H1 (cell line): ENCODE measurements at regions not wholly inside any gene's neighbourhood (a gene's known extent, or its start where the extent isn't known, plus 50 kb on each side); places are given as distances from the start of the nearest gene placed in this dataset.

Source experiments
- CTCF ChIA-PET: fragments of 300-600 bp; sonication (Branson Sonifier 250); formaldehyde crosslinking; loops from one replicate; lab custom pipeline; 2021; ENCODE audit not compliant: partially characterized antibody; lab: Charles Lee
- POLR2A ChIA-PET: fragments of 300-600 bp; sonication (Branson Sonifier 250); formaldehyde crosslinking; loops from one replicate; lab custom pipeline; 2021; ENCODE audit warnings: inconsistent platforms; ENCODE audit not compliant: partially characterized antibody; lab: Charles Lee
- DNase-seq, 2 experiments: peaks; one replicate each; pipeline versions ENCODE4 v3.0.0 to v3.0.0-alpha.2; 2010 to 2022; ENCODE audit warnings: low spot score in 2 of 2, low read depth in 1 of 2, mixed read lengths in 1 of 2
- FAIRE-seq: peaks from 2 replicates; lab custom pipeline; 2011; peaks lifted over from hg19 to GRCh38; lab: Jason Lieb, UNC
- H2AFZ ChIP-seq: 2 replicates; pipeline ENCODE4 v1.8.1; 2012; ENCODE audit warnings: low read length, inconsistent platforms
- H2AK5ac ChIP-seq: 2 replicates; pipeline ENCODE4 v1.6.1; 2013; ENCODE audit warnings: low read depth, low read length
- H2BK120ac ChIP-seq: replicated peaks from 2 replicates; pipeline ENCODE3; 2013; ENCODE audit warnings: low read depth, low read length, inconsistent platforms
- H2BK12ac ChIP-seq: 2 replicates; pipeline ENCODE4 v1.6.1; 2013; ENCODE audit warnings: low read depth, low read length
- H2BK15ac ChIP-seq: 2 replicates; pipeline ENCODE4 v1.6.1; 2013; ENCODE audit warnings: low read length
- H2BK20ac ChIP-seq: 2 replicates; pipeline ENCODE4 v1.6.1; 2013; ENCODE audit warnings: low read length
- H2BK5ac ChIP-seq: 2 replicates; pipeline ENCODE4 v1.6.1; 2013; ENCODE audit warnings: low read depth, low read length
- H3K14ac ChIP-seq: 2 replicates; pipeline ENCODE4 v1.6.1; 2013; ENCODE audit warnings: inconsistent platforms; ENCODE audit not compliant: insufficient read length
- H3K18ac ChIP-seq: 2 replicates; pipeline ENCODE4 v1.6.1; 2013; ENCODE audit warnings: low read length; ENCODE audit errors: extremely low read depth
- H3K23ac ChIP-seq: 2 replicates; pipeline ENCODE4 v1.6.1; 2013; ENCODE audit warnings: inconsistent platforms; ENCODE audit not compliant: insufficient read length
- H3K23me2 ChIP-seq: 2 replicates; pipeline ENCODE4 v1.6.1; 2013; ENCODE audit warnings: low read depth, low read length
- H3K27ac ChIP-seq: 2 replicates; pipeline ENCODE4 v1.6.1; 2011; ENCODE audit warnings: low read depth, low read length, inconsistent platforms
- H3K27me3 ChIP-seq, 4 experiments: replicated peaks in 1 of 4; 1 replicate in 1 of 4; 2 replicates in 3 of 4; pipeline versions ENCODE4 v1.6.1 to v1.8.1; 2011 to 2013; ENCODE audit warnings: low read length in 3 of 4, mild to moderate bottlenecking in 3 of 4, inconsistent platforms in 2 of 4, mixed read lengths in 2 of 4, moderate library complexity in 1 of 4; ENCODE audit not compliant: control insufficient read depth in 3 of 4, insufficient read depth in 3 of 4; ENCODE audit errors: extremely low read depth in 1 of 4
- H3K36me3 ChIP-seq, 4 experiments: 2 replicates each; pipeline versions ENCODE4 v1.6.1 to v1.8.1; 2011 to 2013; ENCODE audit warnings: mild to moderate bottlenecking in 4 of 4, low read length in 3 of 4, moderate library complexity in 2 of 4, control low read depth in 1 of 4, inconsistent platforms in 1 of 4; ENCODE audit not compliant: insufficient read depth in 4 of 4, control insufficient read depth in 2 of 4
- H3K4ac ChIP-seq: replicated peaks from 2 replicates; pipeline ENCODE3; 2013; ENCODE audit warnings: low read length, low read depth, mixed read lengths, inconsistent platforms; ENCODE audit not compliant: insufficient read length
- H3K4me1 ChIP-seq, 4 experiments: replicated peaks in 1 of 4; 1 replicate in 1 of 4; 2 replicates in 3 of 4; pipeline versions ENCODE4 v1.6.1 to v1.8.1; 2011 to 2013; ENCODE audit warnings: low read length in 3 of 4, inconsistent platforms in 2 of 4, mixed read lengths in 1 of 4; ENCODE audit not compliant: insufficient read depth in 4 of 4, control insufficient read depth in 3 of 4
- H3K4me2 ChIP-seq, 2 experiments: 2 replicates each; pipeline versions ENCODE4 v1.6.1 to v1.8.1; 2011 to 2013; ENCODE audit warnings: low read depth in 2 of 2, low read length in 2 of 2, control low read depth in 1 of 2, inconsistent platforms in 1 of 2, mild to moderate bottlenecking in 1 of 2; ENCODE audit not compliant: insufficient read depth in 1 of 2
- H3K4me3 ChIP-seq, 4 experiments: fragments of 200-600, 300-600 bp in 1 of 4; sonication (generic), shearing (Covaris generic), sonication (Bioruptor Twin) in 1 of 4; 2 replicates each; pipeline versions ENCODE4 v1.5.1 to v1.8.1; 2011 to 2016; ENCODE audit warnings: low read length in 4 of 4, low read depth in 3 of 4, control low read depth in 2 of 4, inconsistent platforms in 2 of 4, mild to moderate bottlenecking in 2 of 4, mixed read lengths in 1 of 4, moderate library complexity in 1 of 4; ENCODE audit not compliant: insufficient read depth in 2 of 4; ENCODE audit errors: extremely low read depth in 1 of 4
- H3K56ac ChIP-seq: replicated peaks from 2 replicates; pipeline ENCODE3; 2013; ENCODE audit warnings: low read depth, mild to moderate bottlenecking, mixed read lengths, low read length, inconsistent platforms; ENCODE audit not compliant: insufficient read length
- H3K79me1 ChIP-seq: 2 replicates; pipeline ENCODE4 v1.6.1; 2013; ENCODE audit warnings: low read depth, low read length, control low read depth
- H3K79me2 ChIP-seq, 2 experiments: 2 replicates each; pipeline versions ENCODE4 v1.6.1 to v1.8.1; 2012 to 2013; ENCODE audit warnings: low read length in 2 of 2, mild to moderate bottlenecking in 2 of 2, inconsistent platforms in 1 of 2; ENCODE audit not compliant: insufficient read depth in 2 of 2, control insufficient read depth in 1 of 2
- H3K9ac ChIP-seq, 4 experiments: replicated peaks in 1 of 4; 1 replicate in 1 of 4; 2 replicates in 3 of 4; pipeline versions ENCODE4 v1.6.1 to v1.8.1; 2011 to 2013; ENCODE audit warnings: low read depth in 3 of 4, low read length in 3 of 4, control low read depth in 2 of 4, mild to moderate bottlenecking in 2 of 4, moderate library complexity in 2 of 4, inconsistent platforms in 1 of 4; ENCODE audit errors: extremely low read depth in 1 of 4
- H3K9me3 ChIP-seq, 2 experiments: 2 replicates each; pipeline versions ENCODE4 v1.6.1 to v1.8.1; 2012 to 2013; ENCODE audit warnings: mild to moderate bottlenecking in 2 of 2, moderate library complexity in 2 of 2, control low read depth in 1 of 2, inconsistent platforms in 1 of 2, low read depth in 1 of 2, low read length in 1 of 2, mixed read lengths in 1 of 2; ENCODE audit not compliant: insufficient read depth in 2 of 2
- H4K20me1 ChIP-seq, 2 experiments: replicated peaks in 1 of 2; 2 replicates each; pipeline versions ENCODE3 to v1.8.1; 2011 to 2013; ENCODE audit warnings: inconsistent platforms in 2 of 2, low read length in 2 of 2, mild to moderate bottlenecking in 1 of 2; ENCODE audit not compliant: insufficient read depth in 2 of 2, control insufficient read depth in 1 of 2
- H4K5ac ChIP-seq: 2 replicates; pipeline ENCODE4 v1.6.1; 2013; ENCODE audit warnings: low read length, low read depth, mixed read lengths, inconsistent platforms; ENCODE audit not compliant: insufficient read length
- H4K8ac ChIP-seq: 2 replicates; pipeline ENCODE4 v1.8.0; 2013; ENCODE audit warnings: mild to moderate bottlenecking, moderate library complexity, low read length, inconsistent platforms; ENCODE audit not compliant: insufficient read depth; ENCODE audit errors: extremely low read depth
- H4K91ac ChIP-seq: replicated peaks from 2 replicates; pipeline ENCODE3; 2013; ENCODE audit warnings: low read length, mixed read lengths, inconsistent platforms; ENCODE audit not compliant: insufficient read length
- JUND ChIP-seq: IDR thresholded peaks from 2 replicates; pipeline ENCODE4 v1.6.1; 2011; ENCODE audit warnings: mild to moderate bottlenecking, improper control_type of control experiment, low read length
- SRF ChIP-seq: IDR thresholded peaks from 2 replicates; pipeline ENCODE4 v1.6.1; 2011; ENCODE audit warnings: mild to moderate bottlenecking, low read depth, low read length, moderate library complexity
- WGBS, 2 experiments: shearing (Covaris generic) in 1 of 2; methylation state at CpG; one replicate each; pipeline versions ENCODE4 v1.1.6 to v1.1.7; 2013 to 2015; ENCODE audit warnings: low lambda C conversion rate in 2 of 2, mixed read lengths in 2 of 2, inconsistent platforms in 1 of 2, low coverage in 1 of 2, missing lambda C conversion rate in 1 of 2; ENCODE audit not compliant: insufficient replicate concordance in 2 of 2, insufficient coverage in 1 of 2, insufficient read length in 1 of 2; ENCODE audit errors: extremely low coverage in 1 of 2, missing lambda C conversion rate in 1 of 2; 5-methylcytosine and 5-hydroxymethylcytosine counted together

DNA sequence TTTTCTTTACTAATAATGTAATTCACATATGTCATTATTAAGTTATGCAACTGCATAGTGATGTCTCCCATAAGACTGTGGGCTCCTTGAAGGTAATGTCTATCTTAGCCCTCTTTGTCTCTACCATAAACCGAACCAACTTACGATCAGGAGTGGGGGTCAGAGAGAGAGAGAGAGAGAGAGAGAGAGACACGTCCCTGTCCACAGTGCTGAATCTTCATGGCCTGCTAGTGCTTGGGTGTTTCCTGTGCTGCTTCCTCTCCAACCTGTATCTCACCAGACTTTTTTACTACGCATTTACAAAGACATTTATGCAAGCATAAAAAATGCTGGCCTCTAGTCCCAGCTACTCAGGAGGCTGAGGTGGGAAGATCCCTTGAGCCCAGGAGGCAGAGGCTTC lies 52.2 kb upstream of the HAPSTR1 start:
- Histone ChIP-seq H3K4me3 (no peak overlapping the region), H3K23ac (no peak overlapping the region), H3K27ac (no peak overlapping the region), H3K79me1 (no peaks in the 10 kb centered on the region), H2BK5ac (no peak overlapping the region), H2BK12ac (no peak overlapping the region), H2AK5ac (no peak overlapping the region), H3K4ac (no peak overlapping the region), H2BK15ac (no peak overlapping the region), H3K4me1 (no peaks in the 10 kb centered on the region), H4K8ac (no peak overlapping the region), H3K9ac (no peak overlapping the region), H2BK120ac (no peak overlapping the region), H3K36me3 (no peaks in the 10 kb centered on the region), H3K4me2 (no peak overlapping the region), H3K79me2 (no peaks in the 10 kb centered on the region), H2BK20ac (no peak overlapping the region), H3K27me3 (no peaks in the 10 kb centered on the region), H2AFZ (no peak overlapping the region), H3K23me2 (no peaks in the 10 kb centered on the region), H4K91ac (no peak overlapping the region), H4K5ac (no peak overlapping the region), H3K9me3 (no peaks in the 10 kb centered on the region), H3K56ac (no peak overlapping the region), H4K20me1 (no peaks in the 10 kb centered on the region), H3K18ac (no peak overlapping the region), H3K14ac (no peak overlapping the region)
- CTCF ChIA-PET: interaction anchor here (1.2 to 3.9 kb wide), 3 partner anchors 11 to 103 kb away, joined by 6 to 20 read pairs (median 8); no protein-coding TSS in a partner anchor
- 100% methylated on average over 4 of the region's 4 CpGs; no CpG with 5 or more reads in 1 of the 2 experiments for WGBS, 2 experiments
- POLR2A ChIA-PET: interaction anchor here (1.2 to 2.0 kb wide), 2 partner anchors 9 to 61 kb away, joined by 3 to 8 read pairs; no protein-coding TSS in a partner anchor
- TF ChIP-seq SRF (no peak), JUND (peak; percentile 90)
- DNase-seq (no peak), FAIRE-seq (no peak)
